Breast epithelium (tissue), 3 donors: ENCODE measurements at regions not wholly inside any gene's neighbourhood (a gene's known extent, or its start where the extent isn't known, plus 50 kb on each side); places are given as distances from the start of the nearest gene placed in this dataset.

Experiments used
- POLR2A ChIP-seq: fragments of 450-650 bp; IDR thresholded peaks from one replicate; pipeline ENCODE4 v1.6.1; 2016; ENCODE audit warnings: antibody characterized with exemption, mild to moderate bottlenecking, moderate library complexity
- POLR2AphosphoS5 ChIP-seq, 3 donors: sonication (generic); formaldehyde crosslinking; IDR thresholded peaks; one replicate each; pipeline ENCODE4 v1.6.1; 2017; ENCODE audit warnings: antibody characterized with exemption in 3 of 3
- TF ChIP-seq, protein P1 (sequence below), 3 donors: fragments of 450-650 bp; IDR thresholded peaks; one replicate each; pipeline ENCODE4 v1.5.1; 2016 to 2017; ENCODE audit warnings: antibody characterized with exemption in 3 of 3, mild to moderate bottlenecking in 3 of 3, moderate library complexity in 3 of 3

DNA sequence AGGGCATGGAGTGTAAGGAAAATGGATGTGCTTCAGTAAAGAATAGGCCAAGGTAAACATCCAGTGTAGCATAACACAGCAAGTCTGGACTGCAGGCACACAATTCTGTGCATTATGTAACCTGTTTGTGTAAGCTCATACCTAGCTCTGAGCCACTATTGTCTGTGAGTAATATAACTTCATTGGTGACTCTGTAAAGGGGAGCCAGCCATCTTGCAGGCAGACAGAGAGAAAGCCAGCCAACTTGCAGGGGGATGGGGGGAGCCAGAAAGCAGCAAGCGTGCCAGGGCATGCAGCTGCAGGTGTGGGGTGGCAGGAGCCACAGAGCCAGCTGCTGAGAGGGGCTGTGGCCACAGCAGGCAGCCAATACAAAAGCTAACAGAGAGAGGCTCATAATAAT lies 449.2 kb downstream of the IPMK start:
- TF ChIP-seq, protein P1, sequence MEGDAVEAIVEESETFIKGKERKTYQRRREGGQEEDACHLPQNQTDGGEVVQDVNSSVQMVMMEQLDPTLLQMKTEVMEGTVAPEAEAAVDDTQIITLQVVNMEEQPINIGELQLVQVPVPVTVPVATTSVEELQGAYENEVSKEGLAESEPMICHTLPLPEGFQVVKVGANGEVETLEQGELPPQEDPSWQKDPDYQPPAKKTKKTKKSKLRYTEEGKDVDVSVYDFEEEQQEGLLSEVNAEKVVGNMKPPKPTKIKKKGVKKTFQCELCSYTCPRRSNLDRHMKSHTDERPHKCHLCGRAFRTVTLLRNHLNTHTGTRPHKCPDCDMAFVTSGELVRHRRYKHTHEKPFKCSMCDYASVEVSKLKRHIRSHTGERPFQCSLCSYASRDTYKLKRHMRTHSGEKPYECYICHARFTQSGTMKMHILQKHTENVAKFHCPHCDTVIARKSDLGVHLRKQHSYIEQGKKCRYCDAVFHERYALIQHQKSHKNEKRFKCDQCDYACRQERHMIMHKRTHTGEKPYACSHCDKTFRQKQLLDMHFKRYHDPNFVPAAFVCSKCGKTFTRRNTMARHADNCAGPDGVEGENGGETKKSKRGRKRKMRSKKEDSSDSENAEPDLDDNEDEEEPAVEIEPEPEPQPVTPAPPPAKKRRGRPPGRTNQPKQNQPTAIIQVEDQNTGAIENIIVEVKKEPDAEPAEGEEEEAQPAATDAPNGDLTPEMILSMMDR (IDR thresholded peaks at IDR 0.05), result no peak
- TF ChIP-seq POLR2AphosphoS5 (IDR thresholded peaks at IDR 0.05) (no peak), POLR2A (no peak)
